GM23248 (cell line): ENCODE measurements at regions not wholly inside any gene's neighbourhood (a gene's known extent, or its start where the extent isn't known, plus 50 kb on each side); places are given as distances from the start of the nearest gene placed in this dataset.

Experiments used
- DNase-seq: peaks from one replicate; pipeline ENCODE4 v3.0.0-alpha.2; 2015
- H2AFZ ChIP-seq: fragments of 200-600 bp; sonication (generic); 2 replicates; pipeline ENCODE4 v1.6.1; 2016; ENCODE audit warnings: antibody characterized with exemption
- H3F3A ChIP-seq: fragments of 200-600 bp; sonication (generic); 2 replicates; pipeline ENCODE4 v1.6.1; 2016; ENCODE audit warnings: mild to moderate bottlenecking, antibody characterized with exemption, mixed run types; ENCODE audit not compliant: insufficient read depth
- H3K27ac ChIP-seq: fragments of 200-600 bp; sonication (generic); 2 replicates; pipeline ENCODE4 v1.5.1; 2016; ENCODE audit warnings: mild to moderate bottlenecking
- H3K27me3 ChIP-seq: fragments of 200-600 bp; sonication (generic); replicated peaks from 2 replicates; pipeline ENCODE4 v1.6.1; 2016; ENCODE audit warnings: mild to moderate bottlenecking; ENCODE audit not compliant: insufficient read depth
- H3K36me3 ChIP-seq: fragments of 200-600 bp; sonication (generic); 2 replicates; pipeline ENCODE4 v1.6.1; 2016; ENCODE audit warnings: low read depth, mild to moderate bottlenecking
- H3K4me1 ChIP-seq: fragments of 200-600 bp; sonication (generic); 2 replicates; pipeline ENCODE4 v1.6.1; 2016; ENCODE audit warnings: mild to moderate bottlenecking; ENCODE audit not compliant: insufficient read depth
- H3K4me2 ChIP-seq: fragments of 200-600 bp; sonication (generic); one replicate; pipeline ENCODE4 v1.6.1; 2016; ENCODE audit warnings: mild to moderate bottlenecking; ENCODE audit not compliant: unreplicated experiment
- H3K4me3 ChIP-seq: fragments of 200-600 bp; sonication (generic); 2 replicates; pipeline ENCODE4 v1.5.1; 2016; ENCODE audit warnings: mild to moderate bottlenecking
- H3K79me2 ChIP-seq: fragments of 200-600 bp; sonication (generic); 2 replicates; pipeline ENCODE4 v1.6.1; 2016; ENCODE audit warnings: mild to moderate bottlenecking; ENCODE audit not compliant: insufficient read depth
- H3K9ac ChIP-seq: fragments of 200-600 bp; sonication (generic); 2 replicates; pipeline ENCODE4 v1.6.1; 2016; ENCODE audit warnings: mild to moderate bottlenecking
- H3K9me2 ChIP-seq: fragments of 200-600 bp; sonication (generic); 2 replicates; pipeline ENCODE4 v1.6.1; 2016; ENCODE audit warnings: mixed run types, mild to moderate bottlenecking, moderate library complexity; ENCODE audit not compliant: insufficient read depth
- H3K9me3 ChIP-seq: fragments of 200-600 bp; sonication (generic); one replicate; pipeline ENCODE4 v1.6.1; 2017; ENCODE audit warnings: low read depth
- H4K20me1 ChIP-seq: fragments of 200-600 bp; sonication (generic); 2 replicates; pipeline ENCODE4 v1.6.0; 2016; ENCODE audit not compliant: insufficient read depth
- EZH2 ChIP-seq: fragments of 200-600 bp; sonication (generic); IDR thresholded peaks from 2 replicates; pipeline ENCODE4 v1.6.1; 2018; ENCODE audit warnings: antibody characterized with exemption, mild to moderate bottlenecking; ENCODE audit not compliant: insufficient read depth, poor library complexity, severe bottlenecking
- EZH2phosphoT487 ChIP-seq: fragments of 200-600 bp; sonication (generic); IDR thresholded peaks from 2 replicates; pipeline ENCODE4 v1.6.1; 2018; ENCODE audit warnings: antibody characterized with exemption, moderate library complexity, mild to moderate bottlenecking, low read depth; ENCODE audit not compliant: insufficient read depth
- WGBS, 2 experiments: methylation state at CpG; one replicate each; pipeline ENCODE4 v1.1.6; 2015 to 2017; ENCODE audit warnings: low lambda C conversion rate in 2 of 2, low coverage in 1 of 2; ENCODE audit errors: missing lambda C conversion rate in 2 of 2; 5-methylcytosine and 5-hydroxymethylcytosine counted together
- in situ Hi-C: fragments of 300-500 bp; cut with MboI; formaldehyde crosslinking; loops from 2 replicates; pipeline ENCODE4 v1.15.0; 2020

GRCh38 chr3:90005281-90005847 is 897.9 kb downstream of the EPHA3 start:
- Histone ChIP-seq H3K27ac (no peak overlapping the region), H3F3A (no peaks in the 10 kb centered on the region), H3K9me2 (no peaks in the 10 kb centered on the region), H3K9me3 (no peaks in the 10 kb centered on the region), H3K27me3 (no peaks in the 10 kb centered on the region), H3K4me2 (no peak overlapping the region), H2AFZ (no peak overlapping the region), H4K20me1 (no peaks in the 10 kb centered on the region), H3K36me3 (no peaks in the 10 kb centered on the region), H3K9ac (no peak overlapping the region), H3K4me3 (no peak overlapping the region), H3K4me1 (no peaks in the 10 kb centered on the region), H3K79me2 (no peaks in the 10 kb centered on the region)
- in situ Hi-C loops: no loop called here
- TF ChIP-seq EZH2: no peak
- no peak for TF ChIP-seq EZH2phosphoT487
- no peak for DNase-seq
- 27 to 32% methylated on average over 4 of the region's 4 CpGs for WGBS, 2 experiments

- in situ Hi-C loops: no loop called here
- H4K20me1 ChIP-seq: no peaks in the 10 kb centered on the region
- no peaks in the 10 kb centered on the region for H3K36me3 ChIP-seq
- no peak overlapping the region for H3K4me2 ChIP-seq
- H3K27me3 ChIP-seq: no peaks in the 10 kb centered on the region
- DNase-seq: no peak
- H3K79me2 ChIP-seq: no peaks in the 10 kb centered on the region
- no peaks in the 10 kb centered on the region for H3K9me3 ChIP-seq
- H3K4me3 ChIP-seq: no peak overlapping the region
- no peak overlapping the region for H3K27ac ChIP-seq
- no peaks in the 10 kb centered on the region for H3F3A ChIP-seq
- H2AFZ ChIP-seq: no peak overlapping the region
- 3 to 12% methylated on average over 3 of the region's 3 CpGs for WGBS, 2 experiments
- no peak overlapping the region for H3K9ac ChIP-seq
- H3K9me2 ChIP-seq: no peaks in the 10 kb centered on the region
- TF ChIP-seq EZH2phosphoT487 (no peak), EZH2 (no peak)
- peaks cover 6% of the 10 kb centered on the region; the same call in 1 of the 2 replicates for H3K4me1 ChIP-seq
These were observed 900.5 kb downstream of the EPHA3 start for GRCh38 chr3:90007778-90008499.

GRCh38 chr3:90010341-90010740 is 902.9 kb downstream of the EPHA3 start:
- no peak overlapping the region for H3K27ac ChIP-seq
- no peak overlapping the region for H2AFZ ChIP-seq
- H4K20me1 ChIP-seq: no peaks in the 10 kb centered on the region
- H3K4me2 ChIP-seq: no peak overlapping the region
- H3K9me2 ChIP-seq: no peaks in the 10 kb centered on the region
- DNase-seq: peak; percentile 57
- H3K9ac ChIP-seq: no peak overlapping the region
- H3K79me2 ChIP-seq: no peaks in the 10 kb centered on the region
- no peaks in the 10 kb centered on the region for H3K27me3 ChIP-seq
- no peaks in the 10 kb centered on the region for H3F3A ChIP-seq
- peaks cover 6% of the 10 kb centered on the region; the same call in 1 of the 2 replicates for H3K4me1 ChIP-seq
- in situ Hi-C loops: no loop called here
- WGBS, 2 experiments: 1 to 5% methylated on average over 3 of the region's 3 CpGs
- H3K9me3 ChIP-seq: no peaks in the 10 kb centered on the region
- no peak overlapping the region for H3K4me3 ChIP-seq
- H3K36me3 ChIP-seq: no peaks in the 10 kb centered on the region
- TF ChIP-seq EZH2phosphoT487: no peak
- TF ChIP-seq EZH2: no peak

GRCh38 chr3:90011131-90011530 is 903.7 kb downstream of the EPHA3 start:
- TF ChIP-seq EZH2phosphoT487: no peak
- TF ChIP-seq EZH2: no peak
- Histone ChIP-seq H3K36me3 (no peaks in the 10 kb centered on the region), H4K20me1 (no peaks in the 10 kb centered on the region), H3F3A (no peaks in the 10 kb centered on the region), H3K79me2 (no peaks in the 10 kb centered on the region), H3K9ac (no peak overlapping the region), H3K4me3 (no peak overlapping the region), H2AFZ (no peak overlapping the region), H3K9me2 (no peaks in the 10 kb centered on the region), H3K27me3 (no peaks in the 10 kb centered on the region), H3K27ac (no peak overlapping the region), H3K4me1 (peaks cover 6% of the 10 kb centered on the region; the same call in 1 of the 2 replicates), H3K9me3 (no peaks in the 10 kb centered on the region), H3K4me2 (no peak overlapping the region)
- in situ Hi-C loops: no loop called here
- 3 to 11% methylated on average over 5 of the region's 5 CpGs for WGBS, 2 experiments
- DNase-seq: no peak
